HL-60 (cell line): ENCODE measurements at regions not wholly inside any gene's neighbourhood (a gene's known extent, or its start where the extent isn't known, plus 50 kb on each side); places are given as distances from the start of the nearest gene placed in this dataset.

ENCODE experiments used
- DNase-seq, 2 experiments: peaks; one replicate each; pipeline ENCODE4 v3.0.0-alpha.2; 2010 to 2020; ENCODE audit warnings: low read depth in 1 of 2, low spot score in 1 of 2
- H3K27ac ChIP-seq: fragments of 250-450 bp; sonication (Bioruptor Pico); replicated peaks from 2 replicates; pipeline ENCODE4 v1.5.1; 2020; ENCODE audit warnings: mild to moderate bottlenecking, moderate library complexity
- H3K27me3 ChIP-seq: fragments of 250-450 bp; sonication (Bioruptor Pico); 2 replicates; pipeline ENCODE4 v1.5.1; 2021; ENCODE audit warnings: mild to moderate bottlenecking, moderate library complexity; ENCODE audit not compliant: insufficient read depth, poor library complexity, severe bottlenecking
- H3K4me3 ChIP-seq: replicated peaks from 2 replicates; pipeline ENCODE4 v1.5.1; 2011; ENCODE audit warnings: mild to moderate bottlenecking, control low read depth, low read length; ENCODE audit not compliant: insufficient read depth
- CTCF ChIP-seq: IDR thresholded peaks from one replicate; pipeline ENCODE4 v1.5.1; 2011; ENCODE audit warnings: low read length, control low read depth, inconsistent platforms; ENCODE audit not compliant: insufficient read depth
- GABPA ChIP-seq: IDR thresholded peaks from 2 replicates; pipeline ENCODE4 v1.6.1; 2012; ENCODE audit warnings: low read depth
- POLR2AphosphoS5 ChIP-seq: IDR thresholded peaks from 2 replicates; pipeline ENCODE4 v1.6.1; 2012; ENCODE audit warnings: low read depth
- SPI1 ChIP-seq: IDR thresholded peaks from 2 replicates; pipeline ENCODE4 v1.6.1; 2012; ENCODE audit warnings: low read depth, mild to moderate bottlenecking, borderline replicate concordance
- TF ChIP-seq, protein P1 (sequence below): IDR thresholded peaks from 2 replicates; pipeline ENCODE4 v1.6.1; 2012; ENCODE audit warnings: low read depth; ENCODE audit not compliant: insufficient replicate concordance

DNA sequence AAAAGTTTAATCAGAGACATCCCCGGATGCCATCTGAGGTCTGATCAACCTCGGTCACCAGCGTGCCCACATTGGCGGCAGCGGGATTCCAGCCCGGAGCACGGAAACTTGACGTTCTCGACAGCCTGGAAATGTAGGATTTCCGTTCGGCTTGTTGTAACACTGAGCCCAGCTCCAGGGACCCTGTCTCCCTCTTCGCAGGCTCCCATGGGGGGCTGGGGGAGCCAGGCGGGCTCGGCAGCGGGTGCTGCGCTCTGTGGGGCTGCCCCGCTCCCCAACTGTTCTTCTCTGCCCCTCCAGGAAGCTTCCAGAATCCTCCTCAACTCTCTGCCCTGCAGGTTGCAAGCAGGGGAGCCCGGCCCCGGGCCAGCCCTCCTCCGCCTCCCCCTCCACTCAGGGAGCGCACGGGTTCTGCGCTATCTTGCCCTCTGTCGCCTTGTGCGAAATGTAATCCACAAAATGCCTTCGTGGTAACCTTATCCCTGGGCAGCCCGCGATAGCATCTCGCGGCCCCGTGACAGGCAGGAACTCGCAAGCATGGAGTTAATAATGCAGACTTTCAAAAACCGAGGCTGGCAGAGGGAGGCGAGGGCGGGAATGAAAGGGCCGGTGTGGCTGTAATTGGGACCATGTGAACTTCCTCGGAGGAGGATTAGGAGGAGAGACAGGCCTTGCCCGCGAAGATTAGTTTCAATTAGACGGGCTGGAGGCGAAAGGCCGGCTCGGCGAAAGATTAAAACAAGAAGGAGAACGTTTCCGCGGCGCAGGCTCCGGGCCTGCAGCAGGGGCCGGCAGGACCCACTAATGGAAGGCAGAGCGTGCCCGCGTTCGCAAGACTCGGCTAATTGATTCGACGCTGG is 53.9 kb upstream of the TTC34 start:
- no peaks in the 10 kb centered on the region for H3K27me3 ChIP-seq

GRCh38 chr1:2856066-2856390 is 54.5 kb upstream of the TTC34 start:
- H3K27me3 ChIP-seq = no peaks in the 10 kb centered on the region
- no peak overlapping the region for H3K27ac ChIP-seq
- no peak for TF ChIP-seq POLR2AphosphoS5
- no peak for TF ChIP-seq GABPA
- no peak for DNase-seq
- no peak overlapping the region for H3K4me3 ChIP-seq

More for the DNA sequence above, 53.9 kb upstream of the TTC34 start:
- H3K27ac ChIP-seq = no peak overlapping the region
- no peak overlapping the region for H3K4me3 ChIP-seq
- no peak for DNase-seq
- TF ChIP-seq, protein P1, sequence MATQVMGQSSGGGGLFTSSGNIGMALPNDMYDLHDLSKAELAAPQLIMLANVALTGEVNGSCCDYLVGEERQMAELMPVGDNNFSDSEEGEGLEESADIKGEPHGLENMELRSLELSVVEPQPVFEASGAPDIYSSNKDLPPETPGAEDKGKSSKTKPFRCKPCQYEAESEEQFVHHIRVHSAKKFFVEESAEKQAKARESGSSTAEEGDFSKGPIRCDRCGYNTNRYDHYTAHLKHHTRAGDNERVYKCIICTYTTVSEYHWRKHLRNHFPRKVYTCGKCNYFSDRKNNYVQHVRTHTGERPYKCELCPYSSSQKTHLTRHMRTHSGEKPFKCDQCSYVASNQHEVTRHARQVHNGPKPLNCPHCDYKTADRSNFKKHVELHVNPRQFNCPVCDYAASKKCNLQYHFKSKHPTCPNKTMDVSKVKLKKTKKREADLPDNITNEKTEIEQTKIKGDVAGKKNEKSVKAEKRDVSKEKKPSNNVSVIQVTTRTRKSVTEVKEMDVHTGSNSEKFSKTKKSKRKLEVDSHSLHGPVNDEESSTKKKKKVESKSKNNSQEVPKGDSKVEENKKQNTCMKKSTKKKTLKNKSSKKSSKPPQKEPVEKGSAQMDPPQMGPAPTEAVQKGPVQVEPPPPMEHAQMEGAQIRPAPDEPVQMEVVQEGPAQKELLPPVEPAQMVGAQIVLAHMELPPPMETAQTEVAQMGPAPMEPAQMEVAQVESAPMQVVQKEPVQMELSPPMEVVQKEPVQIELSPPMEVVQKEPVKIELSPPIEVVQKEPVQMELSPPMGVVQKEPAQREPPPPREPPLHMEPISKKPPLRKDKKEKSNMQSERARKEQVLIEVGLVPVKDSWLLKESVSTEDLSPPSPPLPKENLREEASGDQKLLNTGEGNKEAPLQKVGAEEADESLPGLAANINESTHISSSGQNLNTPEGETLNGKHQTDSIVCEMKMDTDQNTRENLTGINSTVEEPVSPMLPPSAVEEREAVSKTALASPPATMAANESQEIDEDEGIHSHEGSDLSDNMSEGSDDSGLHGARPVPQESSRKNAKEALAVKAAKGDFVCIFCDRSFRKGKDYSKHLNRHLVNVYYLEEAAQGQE = no peak
- TF ChIP-seq SPI1 = no peak
- TF ChIP-seq CTCF = no peak
- no peak for TF ChIP-seq GABPA
- no peak for TF ChIP-seq POLR2AphosphoS5

DNA sequence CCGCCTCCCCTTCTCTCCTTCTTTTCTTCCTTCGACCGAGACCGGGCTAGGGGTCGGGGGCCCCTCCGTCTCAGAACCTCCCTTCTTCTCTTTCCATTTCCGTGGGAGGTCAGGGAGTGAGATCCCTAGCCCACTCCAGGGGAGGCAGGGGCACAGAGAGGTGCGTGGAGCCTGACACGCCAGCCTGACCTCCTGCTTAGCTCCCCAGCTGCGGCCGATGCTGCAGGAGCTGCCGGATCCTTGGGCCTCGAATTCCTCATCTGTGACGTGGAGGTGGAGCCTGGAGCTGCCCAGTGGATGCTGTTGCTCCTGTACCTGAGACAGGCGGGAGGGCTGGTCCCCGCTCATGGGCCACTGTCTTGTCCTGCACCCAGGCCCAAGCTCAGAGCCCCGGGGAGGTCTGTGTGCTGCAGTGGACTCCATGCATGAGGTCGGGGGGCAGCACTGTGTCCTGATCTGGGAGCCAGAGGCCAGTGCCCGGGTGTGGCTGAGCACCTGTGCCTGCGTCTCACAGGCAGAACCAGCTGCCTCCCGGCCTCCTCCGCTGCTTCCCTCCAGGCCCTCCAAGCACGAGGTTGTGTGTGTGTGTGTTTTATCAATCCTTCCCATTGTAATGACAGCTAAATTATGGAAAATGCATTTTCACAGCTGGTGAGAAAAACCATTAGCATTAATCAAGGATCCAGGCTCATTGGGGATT is 55.3 kb upstream of the TTC34 start:
- DNase-seq = no peak
- Histone ChIP-seq H3K4me3 (no peak overlapping the region), H3K27me3 (no peaks in the 10 kb centered on the region), H3K27ac (no peak overlapping the region)
- TF ChIP-seq, protein P1 = no peak
- no peak for TF ChIP-seq CTCF
- no peak for TF ChIP-seq GABPA
- TF ChIP-seq SPI1 = no peak
- no peak for TF ChIP-seq POLR2AphosphoS5

- no peak for TF ChIP-seq GABPA
- TF ChIP-seq, protein P1 = no peak
- no peak for TF ChIP-seq POLR2AphosphoS5
- TF ChIP-seq CTCF = no peak
- TF ChIP-seq SPI1 = no peak
- no peak for DNase-seq
- no peaks in the 10 kb centered on the region for H3K27me3 ChIP-seq
These were observed 56.0 kb upstream of the TTC34 start for GRCh38 chr1:2857521-2857920.

More at GRCh38 chr1:2857521-2857920, 56.0 kb upstream of the TTC34 start:
- Histone ChIP-seq H3K27ac (no peak overlapping the region), H3K4me3 (no peak overlapping the region)
